Hematopoietic multipotent progenitor cell (in vitro differentiated cells): ENCODE measurements at regions not wholly inside any gene's neighbourhood (a gene's known extent, or its start where the extent isn't known, plus 50 kb on each side); places are given as distances from the start of the nearest gene placed in this dataset.

Experiments used
- DNase-seq, 3 donors: peaks; one replicate each; pipeline ENCODE4 v3.0.0-alpha.2; 2011 to 2015; ENCODE audit warnings: low read depth in 2 of 3, low spot score in 2 of 3

GRCh38 chr12:77368379-77368778 is 303.0 kb upstream of the E2F7 start:
- no peak for DNase-seq

GRCh38 chr12:77366616-77367015 is 301.2 kb upstream of the E2F7 start:
- no peak for DNase-seq

DNA sequence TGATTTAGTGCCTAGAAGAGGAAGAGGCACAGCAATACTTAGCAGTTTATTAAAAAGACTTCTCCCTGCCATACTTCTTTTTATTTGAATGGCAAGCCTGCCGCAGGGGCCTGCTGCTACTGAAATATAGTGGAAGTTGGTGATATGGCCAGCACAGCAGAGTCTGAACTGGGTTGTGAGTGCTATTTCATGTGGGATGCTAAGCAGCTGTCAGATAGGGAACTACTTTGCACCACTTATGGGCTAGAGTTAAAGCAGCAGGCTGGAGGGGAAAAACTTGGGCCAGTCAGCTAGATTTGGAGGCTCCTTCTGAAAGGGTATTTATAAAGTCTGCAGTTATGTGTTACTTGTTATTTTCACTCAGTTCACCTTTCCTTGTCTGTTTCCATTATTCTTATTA is 299.0 kb upstream of the E2F7 start:
- no peak for DNase-seq

DNA sequence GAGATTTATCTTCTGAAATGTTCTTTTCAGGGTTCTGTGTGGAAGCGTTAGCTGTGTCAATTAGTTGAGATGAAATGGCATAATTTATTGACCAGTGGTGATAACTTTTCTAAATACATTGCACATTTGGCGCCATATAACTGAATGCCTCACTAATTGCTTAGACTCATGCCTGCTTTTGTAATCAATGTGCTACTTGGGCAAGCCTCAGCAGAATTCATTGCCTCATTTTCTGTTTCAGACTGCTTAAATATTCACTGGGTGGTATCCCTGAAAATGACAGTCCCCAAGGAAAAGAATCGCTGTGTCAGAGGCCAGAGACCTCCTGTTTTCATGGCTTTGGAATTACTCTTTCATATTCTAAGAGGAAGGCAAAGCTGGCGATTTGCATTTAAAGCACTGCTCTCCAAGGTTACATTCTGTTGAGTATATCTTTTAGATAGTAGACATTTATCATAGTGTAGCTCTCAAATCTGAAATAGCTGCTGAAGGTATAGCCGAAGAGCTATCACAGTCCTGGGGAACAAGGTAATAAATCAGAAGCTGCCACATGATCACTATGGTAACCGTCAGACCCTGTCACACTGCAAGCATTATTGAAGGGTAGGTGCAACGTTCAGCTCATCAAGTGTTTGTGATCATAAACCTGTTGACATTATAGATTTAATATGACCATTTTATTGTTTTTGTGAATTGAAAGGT is 297.3 kb upstream of the E2F7 start:
- DNase-seq = no peak

GRCh38 chr12:77357655-77358054 is 292.3 kb upstream of the E2F7 start:
- DNase-seq = no peak

GRCh38 chr12:77354766-77355362 is 289.5 kb upstream of the E2F7 start:
- DNase-seq = no peak

- no peak for DNase-seq
Measured at GRCh38 chr12:77352946-77353345, 287.6 kb upstream of the E2F7 start.

DNA sequence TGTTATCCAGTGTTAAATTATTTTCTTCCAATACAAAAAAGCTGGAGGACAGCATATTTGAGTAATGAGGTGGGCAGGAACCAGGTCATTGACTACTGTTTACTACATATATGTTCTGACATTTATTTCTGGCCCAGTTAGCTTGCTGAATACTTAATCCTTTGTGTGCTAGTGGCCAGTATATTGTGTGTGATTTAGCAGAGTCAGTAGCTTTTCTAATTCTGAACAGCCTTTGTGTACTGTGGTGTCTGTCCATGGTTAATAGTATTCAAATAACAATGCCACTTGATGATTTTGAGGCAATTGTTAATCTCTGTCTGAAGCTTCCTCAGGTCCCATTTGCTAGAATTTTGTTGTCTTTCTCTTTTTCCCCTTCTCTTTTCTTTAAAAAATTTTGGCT is 286.5 kb upstream of the E2F7 start:
- DNase-seq = no peak

DNA sequence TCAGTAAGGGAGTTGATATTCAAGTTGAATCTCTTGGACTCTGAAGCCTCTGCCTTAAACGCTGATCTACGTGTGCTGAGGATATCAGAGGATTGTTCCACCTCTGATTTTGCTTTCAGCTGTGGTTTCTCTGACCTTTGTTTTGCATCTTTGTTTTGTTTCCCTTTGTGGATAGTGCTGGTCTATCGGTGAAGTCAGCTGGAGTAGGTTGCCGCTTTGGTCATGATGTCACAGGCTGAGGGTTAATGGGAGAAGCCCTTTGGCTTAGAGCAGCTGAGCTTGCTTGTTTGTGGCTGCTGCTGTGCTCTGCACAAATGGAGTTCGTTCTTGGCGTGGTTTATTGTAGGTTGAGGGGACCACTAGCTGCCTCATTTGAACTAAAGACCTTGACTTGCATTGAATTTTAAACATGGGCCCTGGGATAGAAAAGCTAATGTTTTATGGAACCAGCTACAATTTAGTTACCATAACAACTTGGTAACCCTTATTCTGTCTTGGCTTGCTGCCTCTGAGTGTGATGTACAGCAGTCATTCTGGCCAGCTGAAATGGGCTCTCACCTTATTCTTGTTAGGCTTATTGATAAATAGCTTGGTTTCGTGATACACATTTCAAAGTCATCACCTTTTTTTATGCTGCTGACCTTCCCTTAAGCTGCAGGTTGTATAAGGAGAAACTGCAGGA is 284.5 kb upstream of the E2F7 start:
- DNase-seq = no peak

DNA sequence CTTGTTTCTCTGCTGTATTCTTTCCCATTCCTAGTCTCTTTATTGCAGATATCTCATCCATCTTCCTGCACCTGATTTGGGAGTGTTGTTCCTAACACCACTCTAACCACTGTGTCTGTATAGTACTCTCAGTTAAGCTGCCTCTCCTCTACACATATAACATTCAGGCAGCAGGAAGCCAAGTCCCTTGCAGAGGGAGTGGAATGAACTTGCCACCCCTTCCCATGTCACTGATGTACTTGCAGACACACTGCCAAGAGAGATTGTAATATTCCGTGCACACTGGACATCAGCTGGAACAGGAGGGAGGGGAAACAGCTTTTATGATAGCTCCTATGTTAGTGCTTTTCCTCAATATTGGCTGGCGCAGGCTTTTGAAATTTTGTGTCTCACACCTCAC is 281.6 kb upstream of the E2F7 start:
- no peak for DNase-seq

DNA sequence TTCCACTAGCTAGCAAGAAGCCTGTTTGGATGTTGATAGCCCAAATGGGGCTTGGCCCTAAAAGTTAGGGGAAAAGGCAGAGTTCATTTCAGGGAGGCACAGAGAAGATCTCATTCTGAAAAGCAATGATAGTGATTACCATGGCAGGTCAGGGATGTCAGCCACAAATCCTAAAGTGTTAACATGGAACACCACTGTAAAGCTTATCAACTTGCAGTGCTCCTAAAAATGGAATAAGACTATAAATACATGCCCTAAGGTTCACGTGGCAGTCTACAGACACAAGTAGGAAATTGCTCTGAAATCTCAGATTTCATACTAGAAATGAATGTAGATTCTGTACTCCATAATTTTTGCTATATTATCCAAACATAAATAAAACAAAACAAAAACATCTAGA is 280.0 kb upstream of the E2F7 start:
- DNase-seq = no peak

DNA sequence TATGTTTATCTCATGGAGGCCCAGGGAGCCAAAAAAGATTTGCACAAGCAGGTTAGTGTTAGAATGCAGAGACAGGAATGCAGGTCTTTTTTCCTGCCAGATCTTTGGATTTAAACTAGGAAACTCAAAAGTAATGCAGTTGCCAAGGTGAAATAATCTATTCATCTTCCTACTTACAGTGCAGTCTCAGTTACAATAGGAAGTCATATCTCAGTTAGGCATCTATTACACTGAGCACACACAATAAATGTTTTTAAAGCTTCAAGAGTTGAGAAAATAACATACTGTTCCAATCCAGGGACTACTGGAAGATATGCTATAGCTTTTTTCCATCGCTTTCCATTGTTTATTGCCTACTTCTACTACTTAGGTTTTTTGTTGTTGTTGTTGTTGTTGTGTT is 279.3 kb upstream of the E2F7 start:
- DNase-seq = no peak

DNA sequence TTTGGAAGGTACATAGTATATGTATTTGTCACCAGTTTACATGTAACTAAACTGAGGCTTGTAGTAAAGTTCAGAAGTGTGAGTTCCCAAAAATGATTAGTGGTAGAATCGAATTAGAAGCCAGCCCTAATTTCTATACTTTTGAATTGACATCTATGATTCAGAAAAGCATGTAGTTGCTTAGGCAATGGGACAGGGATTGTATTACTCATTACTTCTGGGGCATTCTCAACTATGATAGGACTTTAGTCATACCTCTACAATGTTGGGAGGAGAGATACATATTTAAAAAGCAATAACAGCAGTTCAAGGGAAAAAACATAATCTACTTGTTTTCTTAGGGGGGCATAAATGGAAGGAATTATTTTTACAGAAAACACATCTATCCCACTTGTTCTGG is 277.9 kb upstream of the E2F7 start:
- DNase-seq = no peak

- DNase-seq = no peak
Measured at GRCh38 chr12:77342253-77342652, 276.9 kb upstream of the E2F7 start.

GRCh38 chr12:77339610-77340009 is 274.2 kb upstream of the E2F7 start:
- DNase-seq = no peak

GRCh38 chr12:77337362-77337761 is 272.0 kb upstream of the E2F7 start:
- no peak for DNase-seq

GRCh38 chr12:77334806-77335205 is 269.4 kb upstream of the E2F7 start:
- DNase-seq = no peak

DNA sequence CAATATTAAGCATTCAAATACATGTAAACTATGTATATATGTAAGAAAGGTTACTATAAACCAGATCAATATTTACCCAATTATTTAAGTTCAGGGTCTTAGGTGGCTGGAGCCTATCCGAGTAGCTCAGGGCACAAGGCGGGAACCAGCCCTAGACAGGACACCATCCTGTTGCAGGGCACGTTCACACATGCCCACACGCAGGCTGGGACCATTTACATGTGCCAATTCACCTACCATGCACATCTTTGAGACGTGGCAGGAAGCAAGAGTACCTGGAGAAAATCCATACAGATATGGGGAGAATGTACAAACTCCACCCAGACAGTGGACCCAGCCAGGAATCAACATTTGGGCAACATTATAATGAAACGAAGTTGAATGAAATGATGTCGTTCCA is 263.0 kb upstream of the E2F7 start:
- no peak for DNase-seq

DNA sequence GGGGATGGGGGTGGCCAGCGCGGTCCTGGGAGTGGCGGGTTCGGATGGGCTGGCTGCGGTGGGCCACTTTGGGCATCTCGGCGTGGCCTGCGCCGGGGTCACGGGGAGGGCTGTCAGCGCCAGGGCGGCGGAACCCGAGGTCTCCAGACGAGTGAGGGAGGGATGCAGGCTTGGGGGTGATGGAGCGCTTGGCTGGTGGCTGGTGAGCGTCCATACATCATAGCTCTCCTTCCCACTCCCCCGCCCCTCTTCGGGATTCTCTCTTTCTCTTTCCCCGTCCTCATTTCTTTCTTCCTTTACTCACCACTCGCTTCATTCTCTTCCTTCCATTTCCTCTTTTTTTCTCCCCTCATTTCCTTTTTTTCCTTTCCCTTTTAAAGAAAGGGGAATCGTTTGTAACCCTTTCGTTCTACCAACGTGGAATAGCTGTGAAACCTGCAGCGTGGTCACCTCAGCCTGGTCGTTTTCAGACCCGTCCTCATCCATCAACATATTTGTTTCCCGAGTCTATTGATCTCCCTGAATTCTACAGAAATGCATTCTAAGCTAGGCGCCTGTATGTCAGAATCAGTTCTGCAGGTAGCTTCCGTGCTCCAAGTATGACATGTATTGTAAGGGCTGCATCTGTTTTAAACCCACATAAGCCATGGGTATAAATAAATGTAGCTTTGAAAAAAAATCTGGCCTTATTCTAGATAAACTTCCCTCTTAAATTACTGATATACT is 260.3 kb upstream of the E2F7 start:
- DNase-seq = peak in 1 of 3 donors; percentile 7

DNA sequence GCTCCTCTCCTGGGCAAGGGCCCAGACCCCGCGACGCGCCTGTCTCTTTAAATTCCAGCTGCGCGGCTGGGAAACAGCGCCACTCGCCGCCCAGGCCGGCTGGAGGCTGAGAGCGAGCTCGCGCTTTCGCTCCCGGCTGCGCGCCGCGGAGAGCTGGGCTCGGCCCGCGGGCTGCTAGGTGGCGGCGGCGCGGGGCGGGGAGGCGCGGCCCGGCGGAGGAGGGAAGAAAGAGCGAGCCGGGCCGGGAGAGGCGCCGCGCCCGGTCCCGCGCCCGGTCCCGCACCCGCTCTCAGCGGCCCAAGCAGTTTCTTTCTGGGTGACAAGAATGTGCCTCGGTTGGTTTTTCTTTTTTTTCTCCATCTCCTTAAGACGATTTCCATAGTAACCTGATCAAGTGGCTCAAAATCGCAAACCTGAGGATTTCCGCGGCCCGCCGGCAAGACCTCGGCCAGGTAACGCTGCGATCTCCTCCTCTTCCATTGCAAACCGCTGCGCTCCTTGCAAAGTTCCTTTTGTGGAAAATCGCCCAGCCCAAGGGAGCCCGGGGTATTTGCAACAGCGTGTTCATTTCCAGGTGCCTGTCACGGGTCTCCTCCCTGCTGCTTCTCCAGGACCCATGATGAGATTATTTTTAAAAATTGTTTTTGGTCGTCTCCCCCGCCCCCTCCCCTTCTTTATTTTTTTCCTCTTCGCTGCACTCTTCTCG is 259.5 kb upstream of the E2F7 start:
- DNase-seq = peak in 2 of 3 donors; percentile 63 to 72

GRCh38 chr12:77324416-77324762 is 259.0 kb upstream of the E2F7 start:
- no peak for DNase-seq
